GM19239 (cell line): ENCODE measurements at regions not wholly inside any gene's neighbourhood (a gene's known extent, or its start where the extent isn't known, plus 50 kb on each side); places are given as distances from the start of the nearest gene placed in this dataset.
"Not testable (repeated sequence)": the region's sequence is repeated elsewhere in the genome, so short reads cannot be mapped to it uniquely, and the experiment has no call there.

ENCODE experiments used
- DNase-seq: peaks from one replicate; pipeline ENCODE4 v3.0.0; 2011; ENCODE audit warnings: low spot score; ENCODE audit not compliant: insufficient read length
- FAIRE-seq: peaks from 2 replicates; lab custom pipeline; 2011; peaks lifted over from hg19 to GRCh38; lab: Jason Lieb, UNC

- DNase-seq (no peak), FAIRE-seq (no peak)
Measured at GRCh38 chr17:83189044-83190003, 109.9 kb downstream of the METRNL start.

GRCh38 chr17:83190004-83190385, 110.6 kb downstream of the METRNL start:
- DNase-seq (no peak), FAIRE-seq (no peak)

GRCh38 chr17:83190601-83191387, 111.4 kb downstream of the METRNL start:
- FAIRE-seq, result no peak
- no peak for DNase-seq

- FAIRE-seq (no peak), DNase-seq (no peak)
Measured at GRCh38 chr17:83191388-83192160, 112.2 kb downstream of the METRNL start.

GRCh38 chr17:83192161-83192788, 112.9 kb downstream of the METRNL start:
- DNase-seq (no peak), FAIRE-seq (no peak)

- not testable (repeated sequence) for DNase-seq, FAIRE-seq
Measured at GRCh38 chr17:83192789-83193335, 113.5 kb downstream of the METRNL start.

GRCh38 chr17:83193336-83194185, 114.2 kb downstream of the METRNL start:
- FAIRE-seq, result no peak
- no peak for DNase-seq

GRCh38 chr17:83194186-83194561, 114.8 kb downstream of the METRNL start:
- DNase-seq (no peak), FAIRE-seq (no peak)

GRCh38 chr17:83194761-83195329, 115.4 kb downstream of the METRNL start:
- FAIRE-seq (no peak), DNase-seq (no peak)

GRCh38 chr17:83195330-83196023, 116.1 kb downstream of the METRNL start:
- FAIRE-seq, result no peak
- DNase-seq, result no peak

- DNase-seq (no peak), FAIRE-seq (no peak)
Measured at GRCh38 chr17:83196024-83196365, 116.6 kb downstream of the METRNL start.

GRCh38 chr17:83196366-83196765, 117.0 kb downstream of the METRNL start:
- no peak for DNase-seq
- no peak for FAIRE-seq

- no peak for FAIRE-seq
Measured at GRCh38 chr17:83196973-83197880, 117.8 kb downstream of the METRNL start.

GRCh38 chr17:83198366-83199341, 119.2 kb downstream of the METRNL start:
- DNase-seq, result no peak
- FAIRE-seq, result no peak

More at GRCh38 chr17:83196973-83197880, 117.8 kb downstream of the METRNL start:
- DNase-seq, result no peak

GRCh38 chr17:83199500-83200201, 120.2 kb downstream of the METRNL start:
- FAIRE-seq (no peak), DNase-seq (peak; percentile 54)
